CD4-positive, alpha-beta T cell treated with Interleukin-6 for 4 hours (primary cell): ENCODE measurements at regions not wholly inside any gene's neighbourhood (a gene's known extent, or its start where the extent isn't known, plus 50 kb on each side); places are given as distances from the start of the nearest gene placed in this dataset.
"Not testable (repeated sequence)": the region's sequence is repeated elsewhere in the genome, so short reads cannot be mapped to it uniquely, and the experiment has no call there.

Source experiments
- DNase-seq: peaks from one replicate; pipeline ENCODE4 v3.0.0-alpha.2; 2020; ENCODE audit warnings: mixed read lengths

DNA sequence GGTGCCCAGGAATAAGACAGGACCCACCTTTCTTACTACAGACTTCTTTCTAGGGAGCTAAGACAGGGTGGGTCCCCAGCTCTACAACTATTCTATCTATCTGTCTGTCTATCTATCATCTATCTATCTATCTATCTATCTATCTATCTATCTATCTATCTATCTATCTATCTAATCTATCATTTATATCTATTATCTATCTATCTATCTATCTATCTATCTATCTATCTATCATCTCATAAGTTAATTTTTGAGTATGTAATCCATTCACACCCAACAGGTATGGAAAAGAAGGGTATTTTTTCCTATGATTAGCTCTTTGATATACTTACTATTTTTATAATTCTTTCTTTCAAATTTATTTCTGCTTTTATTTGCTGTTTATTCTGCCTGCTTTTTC, 55.9 kb downstream of the BAMBI start:
- DNase-seq, result no peak

GRCh38 chr10:28733647-28734046, 56.3 kb downstream of the BAMBI start:
- no peak for DNase-seq

GRCh38 chr10:28734938-28735759, 57.8 kb downstream of the BAMBI start:
- DNase-seq, result no peak

DNA sequence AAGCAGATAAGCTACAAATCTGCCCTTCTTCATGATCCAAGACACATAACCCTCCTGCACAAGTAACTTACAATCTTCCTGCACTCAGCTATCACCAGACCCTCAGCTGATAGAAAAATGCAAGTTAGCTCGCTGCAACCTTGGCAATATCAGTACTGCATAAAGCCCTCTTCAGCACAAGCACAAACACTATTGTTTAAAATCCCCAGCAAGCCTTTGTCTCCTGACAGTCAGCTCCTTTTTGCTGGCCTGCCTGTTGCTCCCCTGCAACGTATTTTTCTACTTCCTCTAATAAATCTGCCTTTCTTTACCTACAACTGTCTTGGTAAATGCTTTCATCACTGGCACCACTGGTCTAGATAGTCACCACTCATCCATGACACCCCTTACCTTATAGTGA, 59.8 kb downstream of the BAMBI start:
- DNase-seq, result no peak

DNA sequence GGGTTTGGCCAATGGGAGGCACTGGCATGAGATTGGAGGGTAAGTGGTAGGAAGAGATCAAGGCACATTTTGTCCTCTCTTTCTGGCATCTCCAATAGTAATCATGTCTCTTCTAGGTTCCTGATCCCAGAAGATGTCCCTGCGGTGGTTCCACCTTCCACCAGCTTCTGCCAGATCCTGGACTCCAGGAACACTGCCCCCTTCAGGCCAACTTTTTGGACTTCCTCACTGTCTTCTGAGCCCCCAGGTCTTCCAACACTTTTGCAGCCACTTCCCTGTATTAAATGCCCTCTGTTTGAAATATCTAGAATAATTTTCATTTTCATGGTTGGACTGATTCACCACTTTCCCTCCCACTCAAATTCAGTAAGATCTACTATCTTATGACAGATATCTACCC, 60.9 kb downstream of the BAMBI start:
- DNase-seq, result peak; percentile 3

GRCh38 chr10:28743576-28743975, 66.3 kb downstream of the BAMBI start:
- no peak for DNase-seq

GRCh38 chr10:28744069-28744768, 66.9 kb downstream of the BAMBI start:
- DNase-seq, result no peak

- no peak for DNase-seq
Measured at GRCh38 chr10:28754930-28755718, 77.8 kb downstream of the BAMBI start.

DNA sequence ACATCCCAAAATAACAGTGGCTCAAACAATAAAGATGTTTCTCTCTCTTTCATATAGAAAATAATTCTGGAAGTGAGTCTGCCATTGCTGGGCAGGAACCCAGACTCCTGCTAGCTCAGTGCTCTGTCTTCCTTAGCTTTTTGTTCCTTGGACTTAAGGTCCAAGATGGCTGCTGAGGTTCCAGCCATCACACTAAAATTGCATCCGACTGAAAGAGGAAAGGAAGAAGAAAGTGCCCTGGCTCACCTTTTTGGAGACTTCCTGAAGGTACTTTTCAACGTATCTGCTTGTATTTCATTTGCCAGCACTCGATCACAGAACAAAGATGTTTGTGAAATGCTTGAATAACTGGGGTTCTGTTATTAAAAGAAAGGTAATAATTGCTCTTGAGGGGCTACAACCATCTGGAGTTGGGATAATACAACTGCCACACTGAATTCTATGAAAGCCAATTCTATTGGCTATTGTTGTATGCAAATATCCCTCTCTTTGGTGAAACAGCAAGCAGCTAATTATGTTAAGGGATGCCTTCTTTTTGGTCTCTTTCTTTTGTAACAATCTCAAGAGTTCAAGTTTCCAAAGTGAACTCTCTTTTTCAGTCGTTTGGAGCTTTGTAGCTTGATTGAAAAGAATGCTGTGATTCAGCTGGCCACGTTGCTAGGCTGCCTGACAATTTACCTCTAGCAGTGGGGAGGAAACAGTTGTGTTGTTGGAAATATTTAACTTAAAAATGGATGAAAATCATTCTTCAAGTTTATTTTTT, 83.9 kb downstream of the BAMBI start:
- no peak for DNase-seq

DNA sequence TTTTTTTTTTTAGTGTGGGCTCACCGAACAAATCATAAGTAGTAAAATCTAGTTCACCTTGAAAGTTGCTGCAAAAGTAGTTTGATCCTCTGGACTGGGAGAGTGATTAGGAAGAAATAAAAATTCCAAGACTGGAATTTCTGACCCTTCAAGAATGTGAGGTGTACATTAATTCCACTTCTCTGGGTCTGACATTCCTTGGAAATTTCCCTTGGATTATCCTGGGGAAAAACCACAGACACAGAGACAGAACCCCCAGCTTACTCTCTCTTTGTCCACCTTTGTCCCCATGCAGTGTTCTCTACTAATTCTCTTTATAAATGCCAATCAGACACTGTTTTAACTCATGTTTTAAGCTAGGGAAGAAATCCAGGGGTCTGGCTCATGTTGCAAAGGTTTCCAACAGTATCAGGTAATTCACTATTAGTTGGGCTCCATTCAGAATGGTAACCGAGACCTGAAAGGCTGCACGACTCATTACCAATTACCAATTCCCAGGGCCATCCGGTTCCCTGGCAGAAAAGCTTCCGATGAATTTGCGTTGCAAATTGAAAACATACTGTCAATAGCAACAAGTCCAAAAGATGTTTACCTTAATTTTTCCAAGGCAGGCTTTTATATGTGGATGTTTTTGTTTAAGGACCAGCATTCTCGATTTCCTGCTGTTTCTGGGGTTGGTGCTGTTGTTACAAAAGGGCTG, 86.3 kb downstream of the BAMBI start:
- no peak for DNase-seq

DNA sequence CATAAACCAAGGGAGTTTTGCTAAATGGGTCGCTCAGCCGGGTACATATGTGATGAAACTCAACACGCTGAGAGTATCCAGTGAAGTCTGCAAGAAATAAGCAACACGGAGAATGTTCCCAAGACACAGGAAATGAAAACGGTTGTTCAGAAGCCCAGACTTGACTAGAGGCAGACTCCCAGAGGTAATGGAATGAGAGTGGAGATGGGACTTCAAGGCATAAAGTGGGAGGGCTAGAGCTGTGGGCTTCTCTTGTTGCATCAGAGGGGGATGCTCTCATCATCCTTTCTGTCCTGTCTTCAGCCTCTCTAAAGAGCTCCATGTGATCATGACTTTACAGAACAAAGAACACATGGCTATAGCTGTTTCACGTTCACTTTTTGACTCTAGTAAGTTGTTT, 88.3 kb downstream of the BAMBI start:
- no peak for DNase-seq

DNA sequence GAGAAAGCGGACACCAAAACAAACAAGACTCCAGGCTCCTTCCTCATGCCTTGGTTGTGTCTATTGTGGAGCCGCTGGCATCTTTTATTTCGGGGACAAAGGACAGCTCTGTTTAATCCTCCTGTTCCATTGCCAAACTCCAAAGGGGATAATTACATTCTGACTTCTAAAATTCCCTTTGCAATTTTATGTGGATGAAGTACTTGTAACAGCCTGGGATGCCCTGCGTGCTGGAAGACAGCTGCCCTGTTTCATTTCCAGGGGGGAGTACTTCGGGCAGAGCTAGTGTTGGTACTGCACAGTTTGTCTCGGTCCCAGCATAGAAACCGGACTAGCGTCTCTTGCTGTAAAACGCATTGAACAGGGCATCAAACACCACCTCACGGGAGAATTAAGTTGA, 90.9 kb downstream of the BAMBI start:
- DNase-seq, result no peak

- no peak for DNase-seq
Measured at GRCh38 chr10:28769091-28769604, 91.8 kb downstream of the BAMBI start.

GRCh38 chr10:28771580-28772090, 94.3 kb downstream of the BAMBI start:
- DNase-seq, result not testable (repeated sequence)

- no peak for DNase-seq
Measured at GRCh38 chr10:28774051-28774995, 97.0 kb downstream of the BAMBI start.

DNA sequence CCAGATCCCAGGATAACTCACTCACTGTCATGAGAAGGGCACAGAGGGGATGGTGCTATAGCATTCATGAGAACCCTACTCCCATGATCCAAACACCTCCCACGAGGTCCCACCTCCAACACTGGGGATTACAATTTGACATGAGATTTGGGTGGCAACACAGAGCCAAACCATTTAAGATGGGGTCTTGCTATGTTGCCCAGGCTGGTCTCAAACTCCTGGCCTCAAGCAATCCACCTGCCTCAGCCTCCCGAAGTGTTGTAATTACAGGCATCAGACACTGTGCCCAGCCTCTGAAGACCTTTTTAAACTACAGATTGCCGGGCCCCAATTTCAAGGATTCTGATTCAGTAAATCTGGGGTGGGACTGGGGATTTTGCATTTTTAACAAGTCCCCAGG, 98.5 kb downstream of the BAMBI start:
- no peak for DNase-seq

- no peak for DNase-seq
Measured at GRCh38 chr10:28776519-28776918, 99.2 kb downstream of the BAMBI start.

DNA sequence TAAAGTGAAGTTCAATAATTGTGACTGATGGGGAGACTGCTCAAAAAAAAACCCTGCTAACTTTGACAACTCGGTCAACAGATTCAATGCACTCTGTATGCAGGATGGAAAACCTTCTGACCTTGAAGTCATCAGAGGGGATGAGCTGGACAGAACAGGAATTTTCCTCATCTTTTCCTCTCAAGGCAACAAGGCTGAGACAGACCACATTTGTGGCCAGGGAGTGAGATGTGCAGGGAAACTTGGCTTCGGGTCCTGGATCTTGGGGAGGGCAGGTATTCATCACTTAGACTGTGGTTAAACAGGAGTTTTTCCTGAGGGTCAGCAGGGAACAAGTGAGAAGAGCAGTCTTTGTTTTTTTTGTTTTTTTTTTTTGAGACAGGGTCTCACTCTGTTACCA, 100.6 kb downstream of the BAMBI start:
- DNase-seq, result no peak

- no peak for DNase-seq
Measured at GRCh38 chr10:28778524-28778923, 101.2 kb downstream of the BAMBI start.

GRCh38 chr10:28781296-28781695, 104.0 kb downstream of the BAMBI start:
- DNase-seq, result no peak

DNA sequence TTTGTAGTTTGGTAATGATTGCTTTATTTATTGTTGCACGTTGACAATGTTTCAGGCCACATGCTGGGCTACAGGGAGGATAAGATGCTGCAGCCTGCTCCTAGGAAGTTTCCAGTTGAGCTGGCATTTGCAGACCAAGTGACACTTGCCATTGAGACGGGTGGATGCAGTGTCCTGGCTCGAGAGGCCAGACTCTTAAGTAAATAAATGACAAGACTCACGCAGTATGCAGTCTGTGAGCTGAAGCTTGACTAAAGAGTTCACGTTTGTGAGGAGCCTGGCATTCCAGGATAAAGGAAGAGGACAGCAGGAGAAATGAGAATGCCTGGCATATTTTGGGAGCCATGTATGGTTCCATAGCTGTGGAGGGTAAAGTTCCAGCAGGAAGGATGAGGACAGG, 105.8 kb downstream of the BAMBI start:
- no peak for DNase-seq
